Epithelial cell of prostate (primary cell): ENCODE measurements at regions not wholly inside any gene's neighbourhood (a gene's known extent, or its start where the extent isn't known, plus 50 kb on each side); places are given as distances from the start of the nearest gene placed in this dataset.

Experiments
- DNase-seq: peaks from one replicate; pipeline ENCODE4 v3.0.0-alpha.2; 2011; ENCODE audit warnings: low read depth, low spot score
- H3K27ac ChIP-seq: fragments of 450-650 bp; 2 replicates; pipeline ENCODE4 v1.5.1; 2017; ENCODE audit warnings: mild to moderate bottlenecking

DNA sequence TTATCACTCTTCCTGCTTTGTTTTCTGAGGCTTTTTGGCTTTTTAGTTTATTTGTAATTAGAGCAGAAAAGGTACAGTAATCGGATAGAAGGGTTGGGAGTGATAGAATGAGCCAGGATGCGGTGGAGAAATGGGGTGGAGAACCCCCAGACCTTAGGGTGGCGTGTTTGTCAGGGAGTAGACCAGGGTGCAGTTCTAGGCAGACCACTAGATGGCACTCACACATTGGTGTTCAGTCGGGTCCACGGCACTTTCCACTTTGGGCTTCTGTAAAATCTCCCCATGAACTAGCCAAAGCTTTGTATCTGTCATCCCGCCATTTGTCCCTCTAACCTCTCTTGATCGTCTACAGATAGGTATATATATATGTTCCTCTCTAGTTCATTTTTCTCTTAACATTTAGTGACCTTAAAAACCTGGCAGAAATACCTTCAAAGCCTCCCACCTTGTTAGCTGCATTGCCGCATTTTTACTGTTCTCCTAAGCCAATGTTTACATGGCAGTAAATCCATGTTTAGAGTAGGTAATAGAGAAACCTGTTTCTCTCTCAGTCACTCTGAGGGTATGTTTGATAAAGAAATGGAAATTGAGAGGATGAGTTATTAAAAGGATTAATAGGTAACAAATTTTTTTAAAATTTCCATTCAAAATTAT is 154.9 kb downstream of the TM9SF2 start:
- H3K27ac ChIP-seq = peak overlapping the region; percentile 63
- DNase-seq = no peak

GRCh38 chr13:99655351-99656091 is 154.2 kb downstream of the TM9SF2 start:
- H3K27ac ChIP-seq = peak overlapping the region; percentile 63
- peak; percentile 78 for DNase-seq

DNA sequence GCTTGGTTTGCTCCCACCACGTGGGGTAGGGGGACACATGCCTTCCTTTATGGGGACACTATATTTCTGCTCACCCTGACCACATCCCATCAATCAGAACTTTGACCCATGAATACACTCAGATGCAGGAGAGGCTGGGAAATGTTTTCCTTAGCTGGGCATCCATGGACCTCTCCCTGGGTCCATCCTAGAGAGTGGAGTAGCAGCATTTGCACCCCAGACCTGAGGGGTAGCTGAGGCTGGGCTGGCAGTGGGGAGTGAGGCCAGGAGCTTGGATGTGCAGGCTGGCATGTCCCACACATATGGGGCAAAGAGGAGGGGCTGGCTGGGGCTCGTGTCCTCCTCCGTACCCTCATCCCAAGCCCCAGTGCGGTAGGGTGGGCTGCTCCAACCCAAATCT is 152.8 kb downstream of the TM9SF2 start:
- DNase-seq = no peak
- H3K27ac ChIP-seq = no peak overlapping the region

GRCh38 chr13:99653526-99653925 is 152.3 kb downstream of the TM9SF2 start:
- DNase-seq = no peak
- H3K27ac ChIP-seq = no peak overlapping the region

- DNase-seq = no peak
- H3K27ac ChIP-seq = no peak overlapping the region
Measured at GRCh38 chr13:99652901-99653300, 151.6 kb downstream of the TM9SF2 start.

- no peak overlapping the region for H3K27ac ChIP-seq
- no peak for DNase-seq
Measured at GRCh38 chr13:99652141-99652540, 150.9 kb downstream of the TM9SF2 start.

DNA sequence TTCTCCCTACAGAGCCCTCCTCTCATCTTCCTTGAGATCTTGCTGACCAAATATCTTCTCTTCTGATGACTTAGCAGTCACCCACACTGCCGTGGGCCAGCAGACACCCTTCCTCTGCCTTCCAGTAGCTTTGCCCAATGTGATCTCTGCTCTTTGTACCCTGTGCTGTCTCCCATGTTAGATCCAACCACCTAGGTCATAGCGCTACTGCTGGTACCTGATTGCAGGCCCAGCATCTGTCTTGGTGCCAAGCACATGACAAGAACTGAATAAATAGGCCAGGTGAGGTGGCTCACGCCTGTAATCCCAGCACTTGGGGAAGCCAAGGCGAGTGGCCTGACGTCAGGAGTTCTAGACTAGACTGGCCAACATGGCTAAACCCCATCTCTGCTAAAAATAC is 149.7 kb downstream of the TM9SF2 start:
- no peak for DNase-seq
- no peak overlapping the region for H3K27ac ChIP-seq

- no peak overlapping the region for H3K27ac ChIP-seq
- no peak for DNase-seq
Measured at GRCh38 chr13:99650410-99650809, 149.1 kb downstream of the TM9SF2 start.

DNA sequence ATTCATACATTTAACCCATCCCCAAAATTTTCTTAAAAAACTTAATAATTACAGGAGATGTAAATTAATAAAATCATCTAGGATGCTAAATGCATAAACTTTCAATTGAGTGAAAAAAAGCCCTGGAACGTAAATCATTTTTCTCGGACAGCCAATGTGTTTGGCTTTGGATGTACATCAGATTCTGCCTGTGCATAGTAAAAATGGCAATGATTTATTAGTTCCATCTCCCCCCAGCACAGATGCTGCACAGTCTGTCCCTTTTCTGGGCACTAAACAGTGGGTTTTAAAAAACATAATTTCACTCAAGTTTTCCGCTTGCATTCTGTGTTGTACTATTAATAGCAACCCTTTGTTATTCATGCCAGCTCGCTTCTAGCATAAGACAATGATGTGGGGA is 147.7 kb downstream of the TM9SF2 start:
- H3K27ac ChIP-seq = no peak overlapping the region
- no peak for DNase-seq

- H3K27ac ChIP-seq = no peak overlapping the region
- DNase-seq = no peak
Measured at GRCh38 chr13:99648066-99648665, 146.9 kb downstream of the TM9SF2 start.

DNA sequence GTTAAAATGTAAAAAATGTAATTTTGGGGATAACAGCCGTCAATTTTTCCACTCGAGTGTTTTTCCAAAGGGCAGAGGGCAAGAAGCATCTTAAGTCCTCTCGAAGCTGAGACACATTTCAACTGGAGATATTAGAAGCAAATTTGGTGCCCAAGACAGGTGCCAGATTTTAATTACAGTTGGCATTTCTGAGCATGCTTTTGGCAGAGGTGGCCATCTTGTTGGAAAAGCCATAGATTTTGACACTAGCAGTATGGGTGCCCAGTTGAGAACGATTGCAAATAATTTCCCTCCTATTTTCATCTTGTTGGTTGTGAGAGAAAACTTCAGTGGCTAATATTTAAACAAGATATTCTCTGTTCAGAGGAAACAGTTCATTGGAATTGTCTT is 146.3 kb downstream of the TM9SF2 start:
- no peak for DNase-seq
- no peak overlapping the region for H3K27ac ChIP-seq

- no peak overlapping the region for H3K27ac ChIP-seq
- no peak for DNase-seq
Measured at GRCh38 chr13:99646866-99647595, 145.8 kb downstream of the TM9SF2 start.

GRCh38 chr13:99642841-99643240 is 141.6 kb downstream of the TM9SF2 start:
- DNase-seq = no peak

GRCh38 chr13:99642006-99642405 is 140.7 kb downstream of the TM9SF2 start:
- no peak for DNase-seq
- H3K27ac ChIP-seq = no peak overlapping the region

More at GRCh38 chr13:99642841-99643240, 141.6 kb downstream of the TM9SF2 start:
- no peak overlapping the region for H3K27ac ChIP-seq

- DNase-seq = no peak
- H3K27ac ChIP-seq = no peak overlapping the region
Measured at GRCh38 chr13:99640260-99640659, 139.0 kb downstream of the TM9SF2 start.

GRCh38 chr13:99639126-99639525 is 137.9 kb downstream of the TM9SF2 start:
- no peak overlapping the region for H3K27ac ChIP-seq
- DNase-seq = no peak

- H3K27ac ChIP-seq = no peak overlapping the region
- no peak for DNase-seq
Measured at GRCh38 chr13:99636728-99637353, 135.6 kb downstream of the TM9SF2 start.

- H3K27ac ChIP-seq = no peak overlapping the region
- DNase-seq = no peak
Measured at GRCh38 chr13:99636306-99636705, 135.0 kb downstream of the TM9SF2 start.

DNA sequence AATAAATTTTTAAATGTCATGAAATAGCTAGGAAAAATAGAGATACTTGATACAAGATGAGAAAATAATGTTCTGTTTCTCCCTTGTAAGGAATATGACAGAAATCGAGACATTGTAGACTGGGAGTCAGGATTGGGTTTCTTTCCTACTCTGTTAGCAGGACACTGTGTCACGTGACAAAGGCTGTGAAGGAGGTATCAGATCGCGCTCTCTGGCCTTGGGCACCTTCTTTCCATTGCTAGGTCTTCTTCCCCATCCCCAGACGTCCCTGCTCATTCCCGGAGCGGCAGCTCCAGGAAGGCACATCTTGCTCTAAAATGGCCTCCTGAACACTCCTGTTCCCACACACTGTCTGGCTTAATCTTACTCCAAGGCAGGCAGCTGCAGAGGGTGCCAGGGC is 133.4 kb downstream of the TM9SF2 start:
- H3K27ac ChIP-seq = no peak overlapping the region
- DNase-seq = no peak

DNA sequence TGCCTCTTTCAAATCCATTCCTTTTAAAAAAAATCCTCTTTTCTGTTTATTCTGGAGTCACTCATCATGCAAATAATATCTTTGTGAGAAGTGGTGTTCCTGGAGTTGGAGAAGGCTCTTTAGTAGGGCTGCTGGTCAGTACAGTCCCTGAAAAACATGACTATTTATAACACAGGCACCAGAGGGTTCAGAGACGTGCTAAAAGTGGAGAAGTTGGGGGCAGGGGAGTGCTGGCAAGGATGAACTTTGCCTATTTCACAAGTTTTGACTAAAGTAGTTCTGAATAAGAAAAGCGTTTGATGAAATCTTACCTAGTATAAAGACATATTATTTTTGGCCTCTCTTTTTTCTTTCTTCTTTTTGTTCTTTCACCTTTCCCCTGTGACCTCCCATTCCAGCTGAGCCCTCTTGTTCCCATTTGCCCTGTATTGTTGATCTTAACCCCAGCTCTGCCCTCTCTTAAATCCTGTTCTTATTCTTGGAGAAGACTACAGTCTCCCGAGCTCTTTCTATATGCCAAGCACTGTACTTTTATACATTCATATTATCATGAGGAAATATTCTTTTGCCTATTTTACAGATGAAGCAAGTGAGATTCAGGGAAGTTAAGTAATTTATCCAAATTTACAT is 129.1 kb downstream of the TM9SF2 start:
- DNase-seq = no peak
- H3K27ac ChIP-seq = no peak overlapping the region
